SU-DHL-6 (cell line): ENCODE measurements at regions not wholly inside any gene's neighbourhood (a gene's known extent, or its start where the extent isn't known, plus 50 kb on each side); places are given as distances from the start of the nearest gene placed in this dataset.

Experiments used
- H2AFZ ChIP-seq: fragments of 200-600 bp; sonication (generic); 2 replicates; pipeline ENCODE4 v1.6.1; 2014; ENCODE audit warnings: low read depth, mild to moderate bottlenecking, moderate library complexity, mixed read lengths, antibody characterized with exemption, low read length; ENCODE audit not compliant: severe bottlenecking
- H3F3A ChIP-seq: fragments of 200-600 bp; shearing (Covaris generic); 2 replicates; pipeline ENCODE4 v1.6.0; 2016; ENCODE audit warnings: antibody characterized with exemption, mild to moderate bottlenecking; ENCODE audit not compliant: insufficient read depth
- H3K27ac ChIP-seq: fragments of 200-600 bp; sonication (generic); 2 replicates; pipeline ENCODE4 v1.5.1; 2016; ENCODE audit warnings: low read depth, mild to moderate bottlenecking, low read length, moderate library complexity, mixed read lengths
- H3K27me3 ChIP-seq: fragments of 200-600 bp; sonication (generic), shearing (Covaris generic); 2 replicates; pipeline ENCODE4 v1.6.0; 2014; ENCODE audit warnings: mild to moderate bottlenecking, low read length
- H3K36me3 ChIP-seq: fragments of 200-600 bp; sonication (generic); 2 replicates; pipeline ENCODE4 v1.6.1; 2014; ENCODE audit warnings: mild to moderate bottlenecking, low read length, mixed read lengths
- H3K4me2 ChIP-seq: fragments of 300-600, 200-600 bp; shearing (Covaris generic), sonication (generic); 2 replicates; pipeline ENCODE4 v1.6.0; 2014; ENCODE audit warnings: low read length, low read depth, mild to moderate bottlenecking; ENCODE audit not compliant: poor library complexity, severe bottlenecking
- H3K4me3 ChIP-seq: fragments of 200-600 bp; sonication (generic); 2 replicates; pipeline ENCODE4 v1.5.1; 2014; ENCODE audit warnings: antibody characterized with exemption, low read length, mild to moderate bottlenecking, mixed read lengths; ENCODE audit not compliant: insufficient read depth, poor library complexity, severe bottlenecking
- H3K79me2 ChIP-seq: fragments of 200-600 bp; sonication (generic); 2 replicates; pipeline ENCODE4 v1.6.1; 2014; ENCODE audit warnings: mild to moderate bottlenecking, low read length, moderate library complexity; ENCODE audit not compliant: insufficient read depth
- H3K9ac ChIP-seq: fragments of 200-600 bp; sonication (generic); 2 replicates; pipeline ENCODE4 v1.7.0; 2014; ENCODE audit warnings: mild to moderate bottlenecking, low read length
- H3K9me2 ChIP-seq: fragments of 200-600 bp; sonication (generic); replicated peaks from 2 replicates; pipeline ENCODE4 v1.6.1; 2014; ENCODE audit warnings: low read length; ENCODE audit not compliant: insufficient read depth
- H3K9me3 ChIP-seq: fragments of 200-600 bp; sonication (generic); 2 replicates; pipeline ENCODE4 v1.6.1; 2014; ENCODE audit warnings: low read length, mixed read lengths; ENCODE audit not compliant: insufficient read depth
- H4K20me1 ChIP-seq: fragments of 200-600 bp; sonication (generic); 2 replicates; pipeline ENCODE4 v1.6.1; 2014; ENCODE audit warnings: low read depth, mild to moderate bottlenecking, antibody characterized with exemption, low read length, moderate library complexity, mixed read lengths
- CTCF ChIP-seq: fragments of 200-600 bp; sonication (generic); IDR thresholded peaks from one replicate; pipeline ENCODE4 v1.5.1; 2017; ENCODE audit warnings: antibody characterized with exemption, mild to moderate bottlenecking, low read length, moderate library complexity; ENCODE audit not compliant: insufficient read depth, poor library complexity, severe bottlenecking
- EZH2phosphoT487 ChIP-seq: fragments of 200-600 bp; sonication (generic), shearing (Covaris generic); conservative IDR thresholded peaks from 2 replicates; pipeline ENCODE4 v1.6.1; 2018; ENCODE audit warnings: mild to moderate bottlenecking, antibody characterized with exemption, low read length, moderate library complexity, mixed read lengths

- H3K9me2 ChIP-seq, result no peaks in the 10 kb centered on the region
- H3K36me3 ChIP-seq, result no peaks in the 10 kb centered on the region
- H3K27ac ChIP-seq, result no peak overlapping the region
- no peak overlapping the region for H3K4me2 ChIP-seq
- no peak overlapping the region for H3K4me3 ChIP-seq
- H3F3A ChIP-seq, result no peaks in the 10 kb centered on the region
- no peaks in the 10 kb centered on the region for H3K27me3 ChIP-seq
- H2AFZ ChIP-seq, result no peak overlapping the region
- H4K20me1 ChIP-seq, result no peaks in the 10 kb centered on the region
- no peak overlapping the region for H3K9ac ChIP-seq
- no peaks in the 10 kb centered on the region for H3K9me3 ChIP-seq
- no peaks in the 10 kb centered on the region for H3K79me2 ChIP-seq
- TF ChIP-seq EZH2phosphoT487, result no peak
- TF ChIP-seq CTCF, result no peak
These were observed 402.3 kb downstream of the DEPDC1B start for GRCh38 chr5:60297658-60298057.

GRCh38 chr5:60295423-60295822 lies 401.9 kb upstream of the PDE4D start:
- Histone ChIP-seq H4K20me1 (no peaks in the 10 kb centered on the region), H3K9me2 (no peaks in the 10 kb centered on the region), H3K9me3 (no peaks in the 10 kb centered on the region), H3K9ac (no peak overlapping the region), H3K79me2 (no peaks in the 10 kb centered on the region), H3F3A (no peaks in the 10 kb centered on the region), H3K27me3 (no peaks in the 10 kb centered on the region), H3K4me3 (no peak overlapping the region), H2AFZ (no peak overlapping the region), H3K36me3 (no peaks in the 10 kb centered on the region), H3K4me2 (no peak overlapping the region), H3K27ac (no peak overlapping the region)
- no peak for TF ChIP-seq CTCF
- TF ChIP-seq EZH2phosphoT487, result no peak

GRCh38 chr5:60293518-60293917 lies 400.0 kb upstream of the PDE4D start:
- Histone ChIP-seq H3K4me2 (no peak overlapping the region), H4K20me1 (no peaks in the 10 kb centered on the region), H3F3A (no peaks in the 10 kb centered on the region), H3K27me3 (no peaks in the 10 kb centered on the region), H3K9me3 (no peaks in the 10 kb centered on the region), H3K9ac (no peak overlapping the region), H3K27ac (no peak overlapping the region), H3K79me2 (no peaks in the 10 kb centered on the region), H3K36me3 (no peaks in the 10 kb centered on the region), H2AFZ (no peak overlapping the region), H3K9me2 (no peaks in the 10 kb centered on the region), H3K4me3 (no peak overlapping the region)
- TF ChIP-seq CTCF (no peak), EZH2phosphoT487 (no peak)
